Glutamatergic neuron (in vitro differentiated cells): ENCODE measurements at regions not wholly inside any gene's neighbourhood (a gene's known extent, or its start where the extent isn't known, plus 50 kb on each side); places are given as distances from the start of the nearest gene placed in this dataset.

Experiments
- DNase-seq: peaks from one replicate; pipeline ENCODE4 v3.0.0; 2022
- H3K27ac Mint-ChIP-seq: one replicate; pipeline ENCODE4 v1.8.0; 2020; ENCODE audit warnings: mild to moderate bottlenecking, mixed read lengths, inconsistent platforms; ENCODE audit not compliant: unreplicated experiment
- H3K27me3 Mint-ChIP-seq: one replicate; pipeline ENCODE4 v1.8.0; 2020; ENCODE audit warnings: mild to moderate bottlenecking, moderate library complexity, mixed read lengths, inconsistent platforms; ENCODE audit not compliant: unreplicated experiment
- H3K36me3 Mint-ChIP-seq: one replicate; pipeline ENCODE4 v1.8.0; 2020; ENCODE audit warnings: mild to moderate bottlenecking, mixed read lengths, inconsistent platforms; ENCODE audit not compliant: unreplicated experiment
- H3K4me1 Mint-ChIP-seq: one replicate; pipeline ENCODE4 v1.8.0; 2020; ENCODE audit warnings: mild to moderate bottlenecking, low read depth, mixed read lengths, inconsistent platforms; ENCODE audit not compliant: unreplicated experiment
- H3K4me3 Mint-ChIP-seq: one replicate; pipeline ENCODE4 v1.8.0; 2020; ENCODE audit warnings: mild to moderate bottlenecking, mixed read lengths, inconsistent platforms; ENCODE audit not compliant: unreplicated experiment
- H3K9me3 Mint-ChIP-seq: one replicate; pipeline ENCODE4 v1.8.0; 2020; ENCODE audit warnings: mild to moderate bottlenecking, moderate library complexity, mixed read lengths, inconsistent platforms; ENCODE audit not compliant: unreplicated experiment
- CTCF ChIP-seq: fragments of 200-600 bp; sonication (generic); IDR thresholded peaks from one replicate; pipeline ENCODE4 v1.5.0; 2021; ENCODE audit not compliant: partially characterized antibody, unreplicated experiment

DNA sequence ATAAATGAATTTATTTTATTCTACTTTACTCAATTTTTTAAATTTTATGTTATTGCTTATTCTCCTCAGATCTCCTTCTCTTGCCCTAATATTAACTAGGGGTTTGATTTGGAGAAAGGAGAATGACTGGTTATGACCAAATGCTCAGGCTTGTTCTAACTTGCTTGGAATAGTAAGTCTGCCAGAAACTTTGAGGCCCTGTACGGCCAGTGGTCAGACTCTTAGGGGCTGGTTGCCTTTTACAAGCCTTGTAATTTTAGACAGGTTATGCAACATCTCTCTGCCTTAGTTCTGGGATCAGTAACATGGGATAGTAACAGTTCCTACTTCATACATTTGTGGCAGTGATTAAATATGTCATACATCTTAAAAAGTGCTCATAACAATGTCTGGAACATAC lies 279.5 kb downstream of the DUSP10 start:
- H3K4me1 Mint-ChIP-seq = peaks cover 4% of the 10 kb centered on the region
- no peaks in the 10 kb centered on the region for H3K9me3 Mint-ChIP-seq
- TF ChIP-seq CTCF = no peak
- H3K27ac Mint-ChIP-seq = no peak overlapping the region
- no peak overlapping the region for H3K4me3 Mint-ChIP-seq
- H3K36me3 Mint-ChIP-seq = no peaks in the 10 kb centered on the region
- DNase-seq = no peak
- no peaks in the 10 kb centered on the region for H3K27me3 Mint-ChIP-seq

- Mint-ChIP-seq H3K4me3 (no peak overlapping the region), H3K36me3 (peaks cover 12% of the 10 kb centered on the region), H3K27ac (no peak overlapping the region), H3K4me1 (peaks cover 4% of the 10 kb centered on the region), H3K27me3 (no peaks in the 10 kb centered on the region), H3K9me3 (no peaks in the 10 kb centered on the region)
- DNase-seq = no peak
- no peak for TF ChIP-seq CTCF
These were observed 273.3 kb downstream of the DUSP10 start for GRCh38 chr1:221468546-221468945.

- no peak for TF ChIP-seq CTCF
- Mint-ChIP-seq H3K27ac (no peak overlapping the region), H3K27me3 (no peaks in the 10 kb centered on the region), H3K9me3 (no peaks in the 10 kb centered on the region), H3K4me3 (no peak overlapping the region), H3K4me1 (peaks cover 4% of the 10 kb centered on the region), H3K36me3 (peaks cover 12% of the 10 kb centered on the region)
- no peak for DNase-seq
These were observed 272.4 kb downstream of the DUSP10 start for GRCh38 chr1:221469476-221469875.

- H3K27me3 Mint-ChIP-seq = no peaks in the 10 kb centered on the region
- TF ChIP-seq CTCF = no peak
- no peaks in the 10 kb centered on the region for H3K9me3 Mint-ChIP-seq
These were observed 271.7 kb downstream of the DUSP10 start for GRCh38 chr1:221470000-221470698.

GRCh38 chr1:221473411-221473810 lies 268.5 kb downstream of the DUSP10 start:
- H3K4me3 Mint-ChIP-seq = no peak overlapping the region

More at GRCh38 chr1:221470000-221470698, 271.7 kb downstream of the DUSP10 start:
- DNase-seq = no peak
- Mint-ChIP-seq H3K4me1 (peaks cover 4% of the 10 kb centered on the region), H3K36me3 (peaks cover 12% of the 10 kb centered on the region), H3K4me3 (no peak overlapping the region), H3K27ac (no peak overlapping the region)

More at GRCh38 chr1:221473411-221473810, 268.5 kb downstream of the DUSP10 start:
- no peak for DNase-seq
- no peak for TF ChIP-seq CTCF
- Mint-ChIP-seq H3K27me3 (no peaks in the 10 kb centered on the region), H3K36me3 (peaks cover 2% of the 10 kb centered on the region), H3K4me1 (peaks cover 4% of the 10 kb centered on the region), H3K9me3 (no peaks in the 10 kb centered on the region), H3K27ac (no peak overlapping the region)
